GM23338 (cell line): ENCODE measurements at regions not wholly inside any gene's neighbourhood (a gene's known extent, or its start where the extent isn't known, plus 50 kb on each side); places are given as distances from the start of the nearest gene placed in this dataset.

Experiments used
- CREB1 ChIP-seq: fragments of 250-450 bp; sonication (Bioruptor Pico); IDR thresholded peaks from 2 replicates; pipeline ENCODE4 v1.5.0; 2020; ENCODE audit warnings: low read depth, mild to moderate bottlenecking, moderate library complexity
- CTCF ChIP-seq, 2 experiments: fragments of 200-600 bp in 1 of 2; sonication (generic) in 1 of 2; conservative IDR thresholded peaks; 2 replicates each; pipeline versions ENCODE4 v1.5.1 to v1.6.1; 2016 to 2017; ENCODE audit warnings: antibody characterized with exemption in 2 of 2, low read depth in 2 of 2, mild to moderate bottlenecking in 2 of 2, moderate library complexity in 1 of 2
- EZH2 ChIP-seq: fragments of 200-600 bp; sonication (generic); IDR thresholded peaks from one replicate; pipeline ENCODE4 v1.8.0; 2017; ENCODE audit warnings: antibody characterized with exemption, mild to moderate bottlenecking, low read depth; ENCODE audit not compliant: unreplicated experiment
- EZH2phosphoT487 ChIP-seq: fragments of 200-600 bp; sonication (generic); IDR thresholded peaks from one replicate; pipeline ENCODE4 v1.8.1; 2018; ENCODE audit warnings: antibody characterized with exemption; ENCODE audit not compliant: unreplicated experiment
- JUNB ChIP-seq: IDR thresholded peaks from one replicate; pipeline ENCODE4 v1.6.1; 2016; ENCODE audit warnings: antibody characterized with exemption; ENCODE audit not compliant: unreplicated experiment
- NANOG ChIP-seq: IDR thresholded peaks from 2 replicates; pipeline ENCODE4 v1.6.1; 2016; ENCODE audit warnings: antibody characterized with exemption, borderline replicate concordance
- POLR2AphosphoS5 ChIP-seq: IDR thresholded peaks from 2 replicates; pipeline ENCODE4 v1.6.1; 2016; ENCODE audit warnings: antibody characterized with exemption, low read depth
- STAT1 ChIP-seq: IDR thresholded peaks from one replicate; pipeline ENCODE4 v1.6.1; 2016; ENCODE audit warnings: antibody characterized with exemption; ENCODE audit not compliant: unreplicated experiment
- ZNF114 ChIP-seq: fragments of 250-450 bp; sonication (Bioruptor Pico); IDR thresholded peaks from 2 replicates; pipeline ENCODE4 v1.5.0; 2020; ENCODE audit warnings: mild to moderate bottlenecking, moderate library complexity
- TF ChIP-seq, protein P1 (sequence below): IDR thresholded peaks from one replicate; pipeline ENCODE4 v1.6.1; 2018; ENCODE audit warnings: antibody characterized with exemption; ENCODE audit not compliant: unreplicated experiment
- TF ChIP-seq, protein P2 (sequence below): IDR thresholded peaks from 2 replicates; pipeline ENCODE4 v1.6.1; 2016; ENCODE audit warnings: antibody characterized with exemption
- TF ChIP-seq, protein P3 (sequence below): fragments of 250-450 bp; sonication (Bioruptor Pico); IDR thresholded peaks from 2 replicates; pipeline ENCODE4 v1.5.0; 2020; ENCODE audit warnings: mild to moderate bottlenecking, moderate library complexity

GRCh38 chr2:19700861-19701585 lies 200.8 kb downstream of the TTC32 start:
- no peak for TF ChIP-seq CTCF (conservative IDR thresholded peaks at IDR 0.05; ENCODE audit: low read depth in 2 of 2)
- TF ChIP-seq, protein P1, sequence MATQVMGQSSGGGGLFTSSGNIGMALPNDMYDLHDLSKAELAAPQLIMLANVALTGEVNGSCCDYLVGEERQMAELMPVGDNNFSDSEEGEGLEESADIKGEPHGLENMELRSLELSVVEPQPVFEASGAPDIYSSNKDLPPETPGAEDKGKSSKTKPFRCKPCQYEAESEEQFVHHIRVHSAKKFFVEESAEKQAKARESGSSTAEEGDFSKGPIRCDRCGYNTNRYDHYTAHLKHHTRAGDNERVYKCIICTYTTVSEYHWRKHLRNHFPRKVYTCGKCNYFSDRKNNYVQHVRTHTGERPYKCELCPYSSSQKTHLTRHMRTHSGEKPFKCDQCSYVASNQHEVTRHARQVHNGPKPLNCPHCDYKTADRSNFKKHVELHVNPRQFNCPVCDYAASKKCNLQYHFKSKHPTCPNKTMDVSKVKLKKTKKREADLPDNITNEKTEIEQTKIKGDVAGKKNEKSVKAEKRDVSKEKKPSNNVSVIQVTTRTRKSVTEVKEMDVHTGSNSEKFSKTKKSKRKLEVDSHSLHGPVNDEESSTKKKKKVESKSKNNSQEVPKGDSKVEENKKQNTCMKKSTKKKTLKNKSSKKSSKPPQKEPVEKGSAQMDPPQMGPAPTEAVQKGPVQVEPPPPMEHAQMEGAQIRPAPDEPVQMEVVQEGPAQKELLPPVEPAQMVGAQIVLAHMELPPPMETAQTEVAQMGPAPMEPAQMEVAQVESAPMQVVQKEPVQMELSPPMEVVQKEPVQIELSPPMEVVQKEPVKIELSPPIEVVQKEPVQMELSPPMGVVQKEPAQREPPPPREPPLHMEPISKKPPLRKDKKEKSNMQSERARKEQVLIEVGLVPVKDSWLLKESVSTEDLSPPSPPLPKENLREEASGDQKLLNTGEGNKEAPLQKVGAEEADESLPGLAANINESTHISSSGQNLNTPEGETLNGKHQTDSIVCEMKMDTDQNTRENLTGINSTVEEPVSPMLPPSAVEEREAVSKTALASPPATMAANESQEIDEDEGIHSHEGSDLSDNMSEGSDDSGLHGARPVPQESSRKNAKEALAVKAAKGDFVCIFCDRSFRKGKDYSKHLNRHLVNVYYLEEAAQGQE, result no peak
- no peak for TF ChIP-seq EZH2
- TF ChIP-seq CREB1 (CRISPR knock-in tag), result no peak
- TF ChIP-seq EZH2phosphoT487, result no peak
- TF ChIP-seq POLR2AphosphoS5, result no peak
- no peak for TF ChIP-seq NANOG
- TF ChIP-seq ZNF114 (CRISPR knock-in tag), result no peak
- TF ChIP-seq STAT1, result no peak
- no peak for TF ChIP-seq JUNB
- TF ChIP-seq, protein P2, sequence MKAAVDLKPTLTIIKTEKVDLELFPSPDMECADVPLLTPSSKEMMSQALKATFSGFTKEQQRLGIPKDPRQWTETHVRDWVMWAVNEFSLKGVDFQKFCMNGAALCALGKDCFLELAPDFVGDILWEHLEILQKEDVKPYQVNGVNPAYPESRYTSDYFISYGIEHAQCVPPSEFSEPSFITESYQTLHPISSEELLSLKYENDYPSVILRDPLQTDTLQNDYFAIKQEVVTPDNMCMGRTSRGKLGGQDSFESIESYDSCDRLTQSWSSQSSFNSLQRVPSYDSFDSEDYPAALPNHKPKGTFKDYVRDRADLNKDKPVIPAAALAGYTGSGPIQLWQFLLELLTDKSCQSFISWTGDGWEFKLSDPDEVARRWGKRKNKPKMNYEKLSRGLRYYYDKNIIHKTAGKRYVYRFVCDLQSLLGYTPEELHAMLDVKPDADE, result no peak
- TF ChIP-seq, protein P3, sequence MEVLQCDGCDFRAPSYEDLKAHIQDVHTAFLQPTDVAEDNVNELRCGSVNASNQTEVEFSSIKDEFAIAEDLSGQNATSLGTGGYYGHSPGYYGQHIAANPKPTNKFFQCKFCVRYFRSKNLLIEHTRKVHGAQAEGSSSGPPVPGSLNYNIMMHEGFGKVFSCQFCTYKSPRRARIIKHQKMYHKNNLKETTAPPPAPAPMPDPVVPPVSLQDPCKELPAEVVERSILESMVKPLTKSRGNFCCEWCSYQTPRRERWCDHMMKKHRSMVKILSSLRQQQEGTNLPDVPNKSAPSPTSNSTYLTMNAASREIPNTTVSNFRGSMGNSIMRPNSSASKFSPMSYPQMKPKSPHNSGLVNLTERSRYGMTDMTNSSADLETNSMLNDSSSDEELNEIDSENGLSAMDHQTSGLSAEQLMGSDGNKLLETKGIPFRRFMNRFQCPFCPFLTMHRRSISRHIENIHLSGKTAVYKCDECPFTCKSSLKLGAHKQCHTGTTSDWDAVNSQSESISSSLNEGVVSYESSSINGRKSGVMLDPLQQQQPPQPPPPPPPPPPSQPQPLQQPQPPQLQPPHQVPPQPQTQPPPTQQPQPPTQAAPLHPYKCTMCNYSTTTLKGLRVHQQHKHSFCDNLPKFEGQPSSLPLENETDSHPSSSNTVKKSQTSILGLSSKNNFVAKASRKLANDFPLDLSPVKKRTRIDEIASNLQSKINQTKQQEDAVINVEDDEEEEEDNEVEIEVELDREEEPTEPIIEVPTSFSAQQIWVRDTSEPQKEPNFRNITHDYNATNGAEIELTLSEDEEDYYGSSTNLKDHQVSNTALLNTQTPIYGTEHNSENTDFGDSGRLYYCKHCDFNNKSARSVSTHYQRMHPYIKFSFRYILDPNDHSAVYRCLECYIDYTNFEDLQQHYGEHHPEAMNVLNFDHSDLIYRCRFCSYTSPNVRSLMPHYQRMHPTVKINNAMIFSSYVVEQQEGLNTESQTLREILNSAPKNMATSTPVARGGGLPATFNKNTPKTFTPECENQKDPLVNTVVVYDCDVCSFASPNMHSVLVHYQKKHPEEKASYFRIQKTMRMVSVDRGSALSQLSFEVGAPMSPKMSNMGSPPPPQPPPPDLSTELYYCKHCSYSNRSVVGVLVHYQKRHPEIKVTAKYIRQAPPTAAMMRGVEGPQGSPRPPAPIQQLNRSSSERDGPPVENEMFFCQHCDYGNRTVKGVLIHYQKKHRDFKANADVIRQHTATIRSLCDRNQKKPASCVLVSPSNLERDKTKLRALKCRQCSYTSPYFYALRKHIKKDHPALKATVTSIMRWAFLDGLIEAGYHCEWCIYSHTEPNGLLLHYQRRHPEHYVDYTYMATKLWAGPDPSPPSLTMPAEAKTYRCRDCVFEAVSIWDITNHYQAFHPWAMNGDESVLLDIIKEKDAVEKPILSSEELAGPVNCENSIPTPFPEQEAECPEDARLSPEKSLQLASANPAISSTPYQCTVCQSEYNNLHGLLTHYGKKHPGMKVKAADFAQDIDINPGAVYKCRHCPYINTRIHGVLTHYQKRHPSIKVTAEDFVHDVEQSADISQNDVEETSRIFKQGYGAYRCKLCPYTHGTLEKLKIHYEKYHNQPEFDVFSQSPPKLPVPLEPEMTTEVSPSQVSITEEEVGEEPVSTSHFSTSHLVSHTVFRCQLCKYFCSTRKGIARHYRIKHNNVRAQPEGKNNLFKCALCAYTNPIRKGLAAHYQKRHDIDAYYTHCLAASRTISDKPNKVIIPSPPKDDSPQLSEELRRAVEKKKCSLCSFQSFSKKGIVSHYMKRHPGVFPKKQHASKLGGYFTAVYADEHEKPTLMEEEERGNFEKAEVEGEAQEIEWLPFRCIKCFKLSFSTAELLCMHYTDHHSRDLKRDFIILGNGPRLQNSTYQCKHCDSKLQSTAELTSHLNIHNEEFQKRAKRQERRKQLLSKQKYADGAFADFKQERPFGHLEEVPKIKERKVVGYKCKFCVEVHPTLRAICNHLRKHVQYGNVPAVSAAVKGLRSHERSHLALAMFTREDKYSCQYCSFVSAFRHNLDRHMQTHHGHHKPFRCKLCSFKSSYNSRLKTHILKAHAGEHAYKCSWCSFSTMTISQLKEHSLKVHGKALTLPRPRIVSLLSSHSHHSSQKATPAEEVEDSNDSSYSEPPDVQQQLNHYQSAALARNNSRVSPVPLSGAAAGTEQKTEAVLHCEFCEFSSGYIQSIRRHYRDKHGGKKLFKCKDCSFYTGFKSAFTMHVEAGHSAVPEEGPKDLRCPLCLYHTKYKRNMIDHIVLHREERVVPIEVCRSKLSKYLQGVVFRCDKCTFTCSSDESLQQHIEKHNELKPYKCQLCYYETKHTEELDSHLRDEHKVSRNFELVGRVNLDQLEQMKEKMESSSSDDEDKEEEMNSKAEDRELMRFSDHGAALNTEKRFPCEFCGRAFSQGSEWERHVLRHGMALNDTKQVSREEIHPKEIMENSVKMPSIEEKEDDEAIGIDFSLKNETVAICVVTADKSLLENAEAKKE (CRISPR knock-in tag), result no peak
